SK-N-SH treated with all-trans-retinoic acid at 6 μM for 48 hours (cell line): ENCODE measurements at regions not wholly inside any gene's neighbourhood (a gene's known extent, or its start where the extent isn't known, plus 50 kb on each side); places are given as distances from the start of the nearest gene placed in this dataset.

Source experiments
- CREB5 ChIP-seq: fragments of 250-450 bp; sonication (Bioruptor Pico); IDR thresholded peaks from 2 replicates; pipeline ENCODE4 v1.5.1; 2020; ENCODE audit warnings: low read depth, mild to moderate bottlenecking, moderate library complexity
- ISL1 ChIP-seq: fragments of 250-450 bp; sonication (Bioruptor Pico); IDR thresholded peaks from 2 replicates; pipeline ENCODE4 v2.1.2; 2022; ENCODE audit warnings: mild to moderate bottlenecking, moderate library complexity
- PATZ1 ChIP-seq: fragments of 250-450 bp; sonication (Bioruptor Pico); IDR thresholded peaks from 2 replicates; pipeline ENCODE4 v1.8.0; 2020; ENCODE audit warnings: mild to moderate bottlenecking, moderate library complexity, borderline replicate concordance
- SNAI2 ChIP-seq: fragments of 250-450 bp; sonication (Bioruptor Pico); IDR thresholded peaks from 2 replicates; pipeline ENCODE4 v1.5.0; 2020; ENCODE audit warnings: mild to moderate bottlenecking, moderate library complexity
- ZFP30 ChIP-seq: fragments of 450-650 bp; formaldehyde crosslinking; IDR thresholded peaks from 2 replicates; pipeline ENCODE4 v1.5.0; 2022; ENCODE audit warnings: mild to moderate bottlenecking, moderate library complexity
- ZNF565 ChIP-seq: fragments of 450-650 bp; formaldehyde crosslinking; conservative IDR thresholded peaks from 2 replicates; pipeline ENCODE4 v1.5.0; 2020; ENCODE audit warnings: low read depth, mild to moderate bottlenecking, moderate library complexity
- ZNF8 ChIP-seq: fragments of 450-650 bp; formaldehyde crosslinking; IDR thresholded peaks from 2 replicates; pipeline ENCODE4 v1.5.0; 2020; ENCODE audit warnings: mild to moderate bottlenecking, moderate library complexity

GRCh38 chr14:39857376-39858055 lies 425.3 kb upstream of the FBXO33 start:
- TF ChIP-seq SNAI2 (CRISPR knock-in tag) (no peak), ZNF8 (CRISPR knock-in tag) (no peak), PATZ1 (CRISPR knock-in tag) (no peak), ISL1 (no peak), ZNF565 (CRISPR knock-in tag) (no peak), CREB5 (CRISPR knock-in tag) (no peak), ZFP30 (CRISPR knock-in tag) (no peak)
